Epithelial cell of prostate (primary cell): ENCODE measurements at regions not wholly inside any gene's neighbourhood (a gene's known extent, or its start where the extent isn't known, plus 50 kb on each side); places are given as distances from the start of the nearest gene placed in this dataset.

Experiments used
- DNase-seq: peaks from one replicate; pipeline ENCODE4 v3.0.0-alpha.2; 2011; ENCODE audit warnings: low read depth, low spot score
- H3K27ac ChIP-seq: fragments of 450-650 bp; 2 replicates; pipeline ENCODE4 v1.5.1; 2017; ENCODE audit warnings: mild to moderate bottlenecking

DNA sequence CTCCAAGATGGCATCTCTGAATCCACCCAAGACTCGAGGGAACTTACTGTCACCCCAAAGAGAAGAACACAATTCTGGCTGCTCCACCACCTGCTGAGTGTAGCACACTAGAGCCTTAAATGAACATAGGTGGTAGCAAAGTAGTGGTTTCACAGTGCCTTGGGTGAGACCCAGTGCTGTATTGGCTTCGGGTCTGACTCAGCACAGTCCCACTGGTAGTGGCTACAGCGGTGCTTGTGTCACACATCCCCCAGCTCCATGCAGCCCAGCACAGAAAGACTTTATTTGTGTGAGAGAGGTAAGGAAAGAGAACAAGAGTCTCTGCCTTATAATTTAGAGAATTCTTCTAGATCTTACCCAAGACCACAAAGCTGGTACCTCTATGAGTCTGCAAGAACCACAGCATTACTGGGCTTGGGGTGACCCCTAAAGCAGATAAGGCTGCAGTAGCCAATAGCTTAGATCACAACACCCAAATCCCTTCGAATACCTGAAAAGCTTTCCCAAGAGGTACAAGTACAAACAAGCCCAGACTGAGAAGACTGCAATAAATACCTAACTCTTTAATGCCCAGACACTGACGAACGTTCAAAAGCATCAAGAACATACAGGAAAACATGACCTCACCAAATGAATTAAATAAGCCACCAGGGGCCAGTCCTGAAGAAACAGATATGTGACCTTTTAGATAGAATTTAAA, 83.3 kb upstream of the SLC38A4 start:
- peak overlapping the region; percentile 91 for H3K27ac ChIP-seq
- peak; percentile 94 for DNase-seq

GRCh38 chr12:46910830-46911229, 85.0 kb upstream of the SLC38A4 start:
- DNase-seq: no peak
- no peak overlapping the region for H3K27ac ChIP-seq

DNA sequence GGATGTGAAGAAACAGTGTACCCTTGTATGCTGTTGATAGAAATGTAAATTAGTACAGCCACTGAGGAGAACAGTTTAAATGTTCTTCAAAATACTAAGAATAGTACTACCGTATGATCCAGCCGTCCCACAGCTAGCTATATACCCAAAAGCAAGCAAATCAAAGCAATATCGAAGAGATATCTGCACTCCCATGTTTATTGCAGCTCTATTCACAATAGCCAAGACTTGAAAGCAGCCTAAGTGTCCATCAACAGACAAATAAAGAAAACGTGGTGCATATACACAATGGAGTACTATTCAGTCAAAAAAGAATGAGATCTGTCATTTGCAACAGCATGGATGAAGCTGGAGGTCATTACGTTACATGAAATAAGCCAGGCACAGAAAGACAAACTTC, 88.5 kb upstream of the SLC38A4 start:
- H3K27ac ChIP-seq: no peak overlapping the region
- no peak for DNase-seq

DNA sequence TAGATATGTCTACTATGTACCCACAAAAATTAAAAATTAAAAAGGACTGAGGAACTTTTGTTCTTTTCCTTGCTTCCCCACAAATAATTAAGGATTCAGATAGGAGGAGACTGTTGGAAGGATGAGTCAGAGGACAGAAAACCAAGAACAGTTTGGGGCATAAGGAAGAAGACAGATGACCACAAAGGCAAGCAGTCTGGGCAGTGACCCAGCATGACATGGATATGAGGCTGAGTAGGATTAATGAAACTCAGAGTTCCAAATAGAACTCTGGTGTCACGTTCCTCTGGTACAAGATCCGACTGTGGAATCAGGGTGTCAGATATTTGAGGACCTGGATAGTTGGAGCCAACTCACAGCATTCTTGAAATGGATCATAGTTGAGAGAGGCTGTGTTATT, 89.3 kb upstream of the SLC38A4 start:
- H3K27ac ChIP-seq: peak overlapping the region; percentile 16
- DNase-seq: peak; percentile 37

GRCh38 chr12:46915836-46916235, 90.0 kb upstream of the SLC38A4 start:
- H3K27ac ChIP-seq: peak overlapping the region; percentile 41

DNA sequence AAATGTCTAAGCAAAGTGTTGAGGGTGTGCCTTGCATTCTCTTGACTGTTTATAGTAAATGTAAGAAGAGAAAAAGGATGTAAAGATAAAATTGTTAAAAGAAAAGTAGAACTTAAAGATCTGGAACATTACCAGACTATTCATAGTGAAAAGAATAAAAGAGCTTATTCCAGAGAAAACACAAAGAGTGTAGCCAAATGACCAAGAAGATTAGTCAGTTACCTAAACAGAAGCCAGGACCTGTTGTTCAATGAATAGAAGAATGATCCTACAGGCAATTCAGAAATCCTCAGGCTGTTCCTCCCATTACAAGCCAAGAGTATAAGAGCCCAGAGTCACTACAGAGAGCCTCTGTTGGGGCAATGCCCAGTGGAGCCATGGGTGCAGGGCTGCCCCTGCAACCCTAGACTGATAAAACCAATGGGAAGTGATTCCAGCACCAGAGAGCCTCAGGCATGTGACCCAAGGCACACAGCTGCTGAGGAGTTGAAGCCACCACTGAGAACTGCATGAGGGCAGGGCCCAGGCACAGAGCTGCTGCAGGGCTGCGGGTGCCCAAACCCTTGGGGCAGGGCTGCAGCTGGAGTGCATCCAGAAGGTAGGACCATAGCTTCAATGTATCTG, 91.1 kb upstream of the SLC38A4 start:
- no peak for DNase-seq
- peak overlapping the region; percentile 41 for H3K27ac ChIP-seq

More at GRCh38 chr12:46915836-46916235, 90.0 kb upstream of the SLC38A4 start:
- DNase-seq: no peak

DNA sequence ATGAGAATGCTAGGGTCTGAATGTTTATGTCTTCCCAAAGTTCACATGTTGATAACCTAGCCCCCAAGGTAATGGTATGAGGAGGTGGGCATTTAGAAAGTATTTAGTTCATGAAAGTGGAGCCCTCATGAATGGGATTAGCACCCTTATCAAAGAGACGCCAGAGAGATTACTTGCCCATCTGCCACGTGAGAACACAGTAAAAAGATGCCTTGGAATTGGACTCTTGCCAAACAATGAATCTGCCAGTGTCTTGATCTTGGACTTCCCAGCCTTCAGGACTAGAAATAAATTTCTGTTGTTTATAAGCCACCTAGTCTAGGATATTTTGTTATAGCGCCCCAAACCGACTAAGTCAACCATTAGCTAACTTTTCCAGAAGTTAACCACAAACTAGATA, 92.0 kb upstream of the SLC38A4 start:
- no peak overlapping the region for H3K27ac ChIP-seq
- no peak for DNase-seq

DNA sequence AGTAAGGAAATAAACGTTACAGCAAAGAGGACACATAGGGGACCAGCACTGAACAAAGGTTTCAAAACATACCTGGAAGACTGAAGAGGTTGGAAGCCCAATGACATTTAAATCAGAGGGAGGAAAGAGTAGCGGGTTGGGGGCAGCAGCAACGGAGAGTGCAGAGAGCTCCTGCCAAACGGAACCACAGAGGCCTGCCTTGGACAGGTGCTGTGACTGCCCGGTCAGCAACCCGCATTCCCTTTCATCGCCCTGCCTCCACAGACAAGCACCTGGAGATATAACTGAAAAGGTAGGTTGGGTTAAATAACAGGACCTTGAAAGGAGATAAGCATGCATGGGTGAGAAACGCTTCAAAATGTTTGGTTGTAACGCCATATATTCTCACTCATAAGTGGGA, 92.8 kb upstream of the SLC38A4 start:
- DNase-seq: no peak
- no peak overlapping the region for H3K27ac ChIP-seq

DNA sequence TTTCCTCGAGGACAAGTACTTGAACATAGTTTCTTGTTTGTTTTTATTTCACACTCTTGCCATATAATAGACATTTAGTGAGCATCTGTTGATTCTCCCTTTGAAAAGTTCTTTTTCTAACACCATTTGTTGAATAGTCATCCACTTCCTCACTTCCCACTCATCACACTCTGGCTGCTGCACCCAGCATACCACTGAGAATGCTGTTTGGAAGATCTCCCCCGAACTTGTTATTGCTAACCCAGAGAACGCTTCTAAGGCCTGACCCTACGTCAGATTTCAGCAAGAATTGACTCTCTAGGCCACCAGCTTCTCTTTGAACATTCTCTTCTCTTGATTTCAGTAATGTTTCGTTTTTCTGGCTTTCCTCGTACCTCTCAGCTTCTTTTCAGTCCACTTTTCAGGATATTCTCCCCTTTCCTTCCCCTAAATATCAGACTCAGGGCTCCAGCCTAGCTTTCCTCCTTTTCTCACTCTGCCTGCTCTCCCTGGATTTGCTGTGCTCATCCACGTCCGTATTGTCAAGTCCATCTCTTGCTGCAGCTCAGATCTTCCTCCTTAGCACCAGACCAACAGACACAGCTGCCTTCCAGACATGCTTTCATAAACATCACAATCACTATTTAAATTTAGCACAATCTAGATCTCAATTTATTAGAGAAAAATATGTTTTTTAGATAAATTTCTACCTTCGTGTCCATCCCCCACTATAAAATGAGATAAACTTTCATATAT, 94.0 kb upstream of the SLC38A4 start:
- H3K27ac ChIP-seq: no peak overlapping the region
- DNase-seq: no peak

DNA sequence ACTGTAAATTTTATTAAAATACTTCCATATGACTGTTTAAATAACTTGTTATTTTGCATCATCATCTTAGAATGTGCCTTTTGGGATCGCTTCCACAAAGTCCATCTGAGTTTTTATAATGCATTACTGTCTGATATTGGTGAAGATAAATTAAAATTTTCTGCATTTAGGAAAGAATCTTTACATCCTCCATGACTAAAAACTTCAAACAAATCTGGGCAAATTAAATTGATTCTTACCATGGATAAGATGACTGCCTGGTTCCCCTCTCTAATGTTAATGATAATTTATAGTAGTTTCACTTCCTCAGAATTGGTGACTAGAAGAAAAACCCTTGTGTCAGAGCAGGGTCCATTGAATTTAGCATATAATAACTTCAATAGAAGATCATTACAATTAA, 94.7 kb upstream of the SLC38A4 start:
- no peak for DNase-seq
- H3K27ac ChIP-seq: no peak overlapping the region

DNA sequence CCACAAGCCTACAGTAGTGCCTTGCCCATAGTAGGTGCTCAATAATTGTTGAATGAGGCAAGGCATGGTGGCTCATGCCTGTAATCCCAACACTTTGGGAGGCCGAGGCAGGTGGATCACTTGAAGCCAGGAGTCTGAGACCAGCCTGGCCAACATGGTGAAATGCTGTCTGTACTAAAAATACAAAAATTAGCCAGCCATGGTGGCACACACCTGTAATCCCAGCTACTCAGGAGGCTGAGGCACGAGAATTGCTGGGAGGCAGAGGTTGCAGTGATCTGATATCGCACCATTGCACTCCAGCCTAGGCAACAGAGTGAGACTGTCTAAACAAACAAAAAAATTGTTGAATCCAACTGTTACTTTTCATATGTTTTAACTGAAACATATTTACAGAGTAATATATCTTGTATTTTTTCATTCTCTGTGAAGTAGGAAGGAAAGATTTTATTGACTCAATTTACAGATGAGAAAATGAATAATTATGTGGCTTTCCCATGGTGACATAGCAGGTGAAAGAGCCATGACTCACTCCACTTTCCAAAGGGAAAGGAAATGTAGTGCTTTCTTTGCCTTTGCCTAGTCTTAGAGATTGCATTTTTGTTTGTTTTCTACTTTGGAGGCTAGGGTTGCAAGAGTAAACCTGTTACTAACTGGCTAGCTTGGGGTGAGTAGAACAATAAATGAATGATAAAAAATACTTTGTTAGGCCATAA, 95.4 kb upstream of the SLC38A4 start:
- no peak for DNase-seq
- peak overlapping the region; percentile 35 for H3K27ac ChIP-seq

GRCh38 chr12:46921764-46922133, 96.0 kb upstream of the SLC38A4 start:
- no peak for DNase-seq
- peak overlapping the region; percentile 35 for H3K27ac ChIP-seq

GRCh38 chr12:46926526-46926925, 100.7 kb upstream of the SLC38A4 start:
- no peak overlapping the region for H3K27ac ChIP-seq

DNA sequence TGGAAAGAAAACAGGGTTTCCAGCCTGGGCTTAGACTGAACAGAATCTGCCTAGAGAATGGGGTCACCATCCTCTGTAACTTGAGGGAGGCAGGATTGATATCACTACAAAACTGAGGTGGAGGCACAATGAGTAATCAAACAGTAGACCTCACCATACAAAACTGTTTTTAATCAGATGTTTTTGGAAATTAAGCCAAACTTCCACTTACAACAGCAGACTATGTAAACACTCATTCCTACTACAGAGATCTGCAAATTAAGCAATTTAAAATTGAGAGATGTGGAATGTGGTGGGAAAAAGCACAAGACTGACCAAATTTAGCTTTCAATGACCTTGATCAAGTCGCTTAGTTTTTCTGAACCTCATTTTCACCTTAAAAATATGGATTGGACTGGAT, 104.3 kb upstream of the SLC38A4 start:
- no peak overlapping the region for H3K27ac ChIP-seq
- no peak for DNase-seq

More at GRCh38 chr12:46926526-46926925, 100.7 kb upstream of the SLC38A4 start:
- DNase-seq: no peak

GRCh38 chr12:46933947-46934346, 108.2 kb upstream of the SLC38A4 start:
- no peak for DNase-seq
- no peak overlapping the region for H3K27ac ChIP-seq

DNA sequence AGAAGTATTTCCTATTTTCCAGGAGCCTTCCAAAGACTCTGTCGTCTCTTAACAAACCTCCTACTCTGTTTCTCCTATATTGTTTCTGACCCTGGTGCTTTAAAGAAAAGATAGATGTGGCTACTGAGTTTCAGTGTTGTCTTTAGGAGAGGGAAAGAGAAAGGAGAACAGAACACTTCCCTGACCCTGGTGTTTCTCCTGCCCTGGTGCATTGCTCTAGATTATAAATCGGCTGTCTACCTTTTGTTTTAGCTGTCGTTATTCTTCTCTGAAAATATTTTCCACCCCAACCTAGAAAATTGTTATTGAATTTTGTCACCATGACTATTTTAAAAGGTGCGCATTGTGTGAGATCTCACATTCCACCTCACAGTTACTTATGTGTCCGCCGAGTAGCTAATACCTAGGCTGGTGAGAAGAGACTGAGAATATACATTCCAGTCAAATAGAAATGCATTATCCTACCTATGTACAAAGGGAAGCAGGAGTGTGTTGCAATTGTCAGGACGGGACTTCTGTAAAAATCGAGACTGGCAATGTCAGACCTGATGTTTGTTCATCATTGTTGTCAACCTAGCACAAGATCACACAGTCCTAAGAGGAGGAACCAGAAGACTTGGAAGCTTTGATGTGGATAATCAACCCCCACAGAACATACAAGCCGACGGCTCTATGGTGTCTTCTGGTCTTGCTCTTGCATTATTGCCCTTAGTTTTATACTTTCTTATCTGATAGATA, 108.7 kb upstream of the SLC38A4 start:
- H3K27ac ChIP-seq: no peak overlapping the region
- no peak for DNase-seq

- no peak for DNase-seq
- H3K27ac ChIP-seq: no peak overlapping the region
Measured at GRCh38 chr12:46935271-46935847, 109.6 kb upstream of the SLC38A4 start.

GRCh38 chr12:46936042-46936441, 110.2 kb upstream of the SLC38A4 start:
- DNase-seq: no peak
- H3K27ac ChIP-seq: no peak overlapping the region

DNA sequence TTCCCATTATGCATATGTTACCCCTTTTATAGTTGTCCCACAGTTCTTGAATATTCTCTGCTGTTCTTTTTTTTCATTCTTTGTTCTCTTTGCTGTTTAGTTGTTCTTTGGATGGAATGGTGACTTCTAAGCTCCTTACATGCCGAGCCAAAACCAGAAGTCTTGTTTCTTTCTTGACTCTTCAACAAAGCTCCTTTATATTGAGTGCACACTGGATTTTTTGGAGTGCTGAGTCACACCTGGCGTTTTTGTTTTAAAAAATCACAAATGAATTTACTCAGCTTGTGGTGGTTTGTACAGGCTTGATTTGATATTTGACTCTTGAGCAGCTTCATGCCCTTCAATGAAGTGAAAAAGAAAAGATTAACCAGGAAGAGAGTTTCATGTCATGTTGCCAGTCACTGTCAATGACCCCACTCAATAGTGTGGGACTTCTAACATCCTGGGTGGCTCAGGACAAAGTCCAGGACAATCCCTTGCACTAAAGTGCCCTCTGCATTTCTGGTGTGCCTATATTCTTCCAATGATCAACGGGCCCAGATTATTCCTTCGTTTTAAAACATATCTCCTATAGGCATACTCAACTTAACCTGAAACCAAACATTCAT, 112.4 kb upstream of the SLC38A4 start:
- no peak for DNase-seq

More for the DNA sequence above, 112.4 kb upstream of the SLC38A4 start:
- peak overlapping the region; percentile 4 for H3K27ac ChIP-seq
